H7 (cell line): ENCODE measurements at regions not wholly inside any gene's neighbourhood (a gene's known extent, or its start where the extent isn't known, plus 50 kb on each side); places are given as distances from the start of the nearest gene placed in this dataset.

ENCODE experiments used
- DNase-seq: peaks from one replicate; pipeline ENCODE4 v3.0.0; 2012
- H3K27me3 ChIP-seq: 2 replicates; pipeline ENCODE4 v1.6.0; 2011; ENCODE audit warnings: mild to moderate bottlenecking, low read length; ENCODE audit not compliant: control insufficient read depth, insufficient read depth
- H3K36me3 ChIP-seq: replicated peaks from 2 replicates; pipeline ENCODE4 v1.5.1; 2011; ENCODE audit warnings: low read length; ENCODE audit not compliant: control insufficient read depth, insufficient read depth
- H3K4me3 ChIP-seq: 2 replicates; pipeline ENCODE4 v1.5.1; 2011; ENCODE audit warnings: low read depth, mild to moderate bottlenecking, control low read depth, low read length, moderate library complexity; ENCODE audit not compliant: insufficient read depth

DNA sequence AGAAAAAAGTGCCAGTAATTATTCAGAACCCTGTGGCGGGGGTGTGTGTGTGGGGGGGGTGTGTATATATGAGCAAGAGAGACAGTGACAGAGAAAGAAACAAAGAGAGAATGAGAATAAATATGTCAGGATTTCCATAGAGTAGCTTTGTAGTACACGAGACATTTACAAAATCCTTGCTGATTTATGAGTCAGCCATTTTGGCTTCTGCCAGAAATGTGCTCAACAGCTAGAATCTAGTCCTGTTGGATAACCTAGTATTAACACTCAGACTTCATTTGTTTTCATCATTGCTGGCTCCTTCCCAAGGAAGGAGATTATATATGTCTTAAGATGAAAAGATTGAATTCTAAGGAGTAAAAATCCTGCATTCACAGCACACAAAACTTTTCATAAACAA lies 140.5 kb upstream of the HNRNPA3 start:
- H3K36me3 ChIP-seq = no peaks in the 10 kb centered on the region
- DNase-seq = no peak
- no peak overlapping the region for H3K4me3 ChIP-seq
- no peaks in the 10 kb centered on the region for H3K27me3 ChIP-seq

DNA sequence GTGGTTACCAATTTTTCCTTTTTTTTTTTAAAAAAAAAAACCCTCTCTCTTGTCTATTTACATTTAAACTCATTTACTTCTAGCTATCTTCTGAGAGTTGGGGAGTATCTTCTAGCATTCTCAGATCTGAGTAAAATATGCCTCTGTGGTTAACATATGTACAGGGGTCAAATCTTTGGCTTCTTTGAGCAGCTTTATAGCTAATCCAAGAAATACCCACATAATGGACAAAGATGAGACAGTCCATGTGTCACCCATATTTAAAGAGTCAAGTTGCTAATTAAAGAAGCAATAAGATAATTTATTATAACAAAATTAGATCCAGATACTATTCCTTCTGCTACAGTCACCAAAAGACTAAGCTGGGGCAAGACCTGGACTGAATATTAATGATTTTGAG lies 139.0 kb upstream of the HNRNPA3 start:
- DNase-seq = no peak
- Histone ChIP-seq H3K27me3 (no peaks in the 10 kb centered on the region), H3K4me3 (no peak overlapping the region), H3K36me3 (no peaks in the 10 kb centered on the region)

DNA sequence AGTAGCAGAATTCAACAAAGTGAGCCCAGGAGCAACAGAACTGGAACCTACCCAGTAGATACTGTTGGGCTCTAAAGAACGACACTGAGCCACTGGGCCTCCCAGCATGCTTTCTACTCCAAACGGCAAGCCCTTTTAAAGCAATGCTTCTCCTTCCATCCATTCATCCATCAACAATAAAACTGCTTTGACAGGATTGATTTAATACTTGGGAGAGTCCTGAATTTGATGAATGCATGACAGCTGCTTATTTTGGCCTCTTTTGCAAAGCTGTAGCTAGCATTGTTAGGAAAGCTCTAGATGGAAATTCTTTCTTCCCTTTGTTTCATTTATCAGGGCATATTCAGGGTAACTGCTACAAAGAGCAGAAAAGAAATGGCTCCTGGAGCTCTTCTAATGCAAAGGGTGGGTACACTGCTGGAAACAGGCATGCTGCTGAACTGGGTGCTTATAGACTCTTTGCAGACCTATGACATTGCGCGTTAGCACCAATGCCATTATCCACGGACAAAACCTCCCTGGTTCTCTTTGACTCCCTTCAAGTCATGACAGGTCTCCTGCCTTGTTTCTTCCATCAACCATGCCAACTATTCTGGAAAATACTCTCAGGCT lies 138.4 kb upstream of the HNRNPA3 start:
- Histone ChIP-seq H3K27me3 (no peaks in the 10 kb centered on the region), H3K4me3 (no peak overlapping the region), H3K36me3 (no peaks in the 10 kb centered on the region)
- DNase-seq = no peak

DNA sequence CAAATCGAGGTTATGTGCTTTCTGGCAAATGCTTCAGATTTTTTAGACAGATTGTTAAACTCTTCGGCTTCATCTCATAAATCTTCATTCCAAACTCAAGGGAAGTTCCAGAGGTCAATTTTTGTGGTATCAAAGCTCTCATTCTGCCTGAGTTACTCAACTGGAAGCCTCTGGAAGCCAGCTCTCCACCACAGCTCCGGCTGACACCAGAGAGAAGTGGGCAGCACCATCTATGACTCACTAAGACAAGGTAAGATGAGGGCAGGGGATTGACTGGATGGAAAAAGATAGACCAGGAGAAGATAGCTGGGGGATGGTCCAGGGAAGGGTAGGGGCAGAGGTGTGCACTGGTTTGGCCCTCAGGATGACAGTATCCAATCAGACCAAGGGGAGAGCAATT lies 137.3 kb upstream of the HNRNPA3 start:
- Histone ChIP-seq H3K27me3 (no peaks in the 10 kb centered on the region), H3K4me3 (no peak overlapping the region), H3K36me3 (no peaks in the 10 kb centered on the region)
- no peak for DNase-seq

DNA sequence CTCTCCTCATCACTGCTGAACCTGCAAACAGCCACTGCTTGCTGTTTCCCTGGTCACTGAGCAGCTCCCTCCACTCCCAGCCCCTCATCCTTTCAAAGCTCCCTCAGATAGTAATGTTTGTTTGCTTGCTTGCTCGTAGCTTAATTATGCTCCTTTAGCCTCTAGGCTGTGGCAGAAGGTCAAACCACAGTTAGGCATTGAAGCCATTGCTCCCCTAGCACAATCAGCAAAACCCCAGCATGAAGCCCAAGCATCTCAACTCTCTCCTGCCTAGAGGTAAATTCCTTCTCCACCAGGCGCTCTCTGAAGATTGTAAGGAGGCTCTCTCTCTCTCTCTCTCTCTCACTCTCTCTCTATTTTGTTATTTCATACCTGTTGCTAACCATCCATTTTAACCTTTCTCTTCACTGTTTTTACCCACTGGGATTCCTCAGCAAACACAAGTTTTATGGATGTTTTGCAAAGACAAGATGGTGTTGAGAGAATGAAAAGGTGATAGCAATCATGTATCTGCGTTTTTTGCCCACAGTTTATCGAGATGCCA lies 135.9 kb upstream of the HNRNPA3 start:
- no peak overlapping the region for H3K4me3 ChIP-seq
- DNase-seq = no peak
- no peaks in the 10 kb centered on the region for H3K36me3 ChIP-seq
- no peaks in the 10 kb centered on the region for H3K27me3 ChIP-seq

DNA sequence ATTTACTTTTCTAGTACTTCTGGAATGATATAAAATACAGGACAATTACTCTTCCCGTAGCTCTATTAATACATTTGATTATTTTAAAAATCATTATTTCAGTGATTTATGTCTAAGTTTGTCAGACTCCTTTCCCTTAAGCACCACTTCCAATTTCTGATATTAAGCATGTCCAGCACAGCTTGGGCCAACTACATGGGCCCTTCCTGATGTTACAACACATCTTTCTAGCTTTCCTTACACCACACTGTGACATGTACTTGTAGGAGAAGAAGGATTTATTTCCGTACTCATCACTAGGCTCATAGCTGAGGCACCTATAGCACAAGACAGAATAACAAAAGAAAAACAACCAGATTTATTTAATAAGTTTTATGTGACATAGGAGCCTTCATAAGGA lies 134.8 kb upstream of the HNRNPA3 start:
- Histone ChIP-seq H3K27me3 (no peaks in the 10 kb centered on the region), H3K4me3 (no peak overlapping the region), H3K36me3 (no peaks in the 10 kb centered on the region)
- no peak for DNase-seq

DNA sequence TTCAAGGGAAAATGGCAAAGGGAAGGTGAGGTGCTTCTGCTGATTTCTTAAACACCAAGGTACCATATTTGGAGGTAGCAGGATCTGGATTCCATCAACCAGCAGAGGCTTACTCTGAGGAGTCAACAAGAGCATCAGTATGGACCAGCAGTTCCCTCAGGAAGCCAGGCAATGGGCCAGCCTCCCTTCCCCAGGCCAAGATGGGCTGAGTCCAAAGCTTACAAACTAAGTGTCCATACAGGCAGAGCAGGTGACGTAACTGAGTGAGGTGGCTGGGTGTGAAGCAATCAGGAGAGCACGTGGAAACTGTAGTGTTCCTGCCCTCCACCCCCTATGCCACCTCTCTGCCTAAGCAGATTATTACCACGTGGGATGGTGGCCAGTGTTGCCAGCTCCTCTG lies 134.2 kb upstream of the HNRNPA3 start:
- no peaks in the 10 kb centered on the region for H3K27me3 ChIP-seq
- no peak overlapping the region for H3K4me3 ChIP-seq
- no peak for DNase-seq
- H3K36me3 ChIP-seq = no peaks in the 10 kb centered on the region

DNA sequence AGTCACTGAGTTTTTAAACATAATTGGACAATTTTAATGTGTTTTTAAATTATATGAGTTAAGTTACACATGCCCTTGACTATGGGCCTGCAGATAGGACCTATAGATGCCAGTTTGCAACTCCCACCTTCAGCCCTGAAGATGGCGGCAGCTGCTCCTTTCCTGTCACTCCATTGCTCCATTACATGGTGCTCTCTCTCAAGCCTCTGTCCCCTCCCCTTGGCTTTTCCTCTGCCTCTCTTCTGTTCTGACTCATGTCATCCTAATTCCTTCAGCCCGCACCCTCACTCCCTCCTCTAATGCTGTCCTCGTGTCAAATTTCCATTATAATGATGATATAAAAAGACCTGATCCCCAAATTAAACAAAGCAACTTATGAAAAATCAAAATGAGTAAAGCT lies 133.7 kb upstream of the HNRNPA3 start:
- Histone ChIP-seq H3K27me3 (no peaks in the 10 kb centered on the region), H3K36me3 (no peaks in the 10 kb centered on the region), H3K4me3 (no peak overlapping the region)
- no peak for DNase-seq

DNA sequence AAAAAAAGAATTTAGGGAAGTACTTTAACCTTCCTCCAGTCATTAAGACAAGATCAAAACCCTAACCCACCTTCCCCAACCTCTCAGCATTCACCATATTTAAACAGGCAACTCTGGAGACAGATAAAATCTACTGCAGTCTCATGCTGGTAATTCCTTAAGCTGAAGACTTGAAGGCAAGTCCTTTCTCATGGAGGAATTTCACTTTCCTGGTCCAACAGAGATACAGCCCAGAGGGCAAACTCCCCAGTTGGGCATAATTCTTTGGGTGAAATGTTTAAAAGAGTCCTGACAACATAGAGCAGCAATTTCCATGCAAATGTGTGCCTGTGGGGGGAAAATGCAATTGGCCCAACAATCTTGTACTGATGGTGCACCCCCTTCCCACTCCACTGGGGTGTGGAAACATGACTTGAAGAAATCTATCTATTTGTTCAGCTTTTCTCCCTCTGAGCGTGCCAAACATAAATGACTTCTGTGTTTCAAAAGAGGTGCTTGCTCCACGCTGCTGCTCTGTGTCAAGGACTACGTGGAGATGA lies 131.8 kb upstream of the HNRNPA3 start:
- Histone ChIP-seq H3K36me3 (no peaks in the 10 kb centered on the region), H3K4me3 (no peak overlapping the region), H3K27me3 (no peaks in the 10 kb centered on the region)
- DNase-seq = no peak

DNA sequence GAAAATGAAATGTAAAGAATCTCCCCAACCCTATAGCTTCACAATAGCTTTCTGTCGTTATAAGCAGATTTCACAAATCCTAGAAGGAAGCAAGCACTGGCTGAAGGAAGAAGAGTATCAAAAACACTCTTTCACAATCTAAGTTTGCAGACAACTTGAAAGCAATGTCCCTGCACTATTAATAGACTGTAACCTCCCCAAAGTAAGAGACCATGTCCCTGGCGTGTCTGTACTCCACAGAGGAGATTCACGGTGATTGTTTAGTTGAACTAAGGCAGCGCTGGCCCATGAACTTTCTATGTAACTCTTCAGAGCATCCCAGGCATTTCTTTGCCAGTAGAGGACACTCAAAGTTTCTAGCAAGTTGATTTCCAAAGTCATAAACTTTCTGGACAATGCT lies 128.0 kb upstream of the HNRNPA3 start:
- no peaks in the 10 kb centered on the region for H3K27me3 ChIP-seq
- DNase-seq = no peak
- no peak overlapping the region for H3K4me3 ChIP-seq
- no peaks in the 10 kb centered on the region for H3K36me3 ChIP-seq

DNA sequence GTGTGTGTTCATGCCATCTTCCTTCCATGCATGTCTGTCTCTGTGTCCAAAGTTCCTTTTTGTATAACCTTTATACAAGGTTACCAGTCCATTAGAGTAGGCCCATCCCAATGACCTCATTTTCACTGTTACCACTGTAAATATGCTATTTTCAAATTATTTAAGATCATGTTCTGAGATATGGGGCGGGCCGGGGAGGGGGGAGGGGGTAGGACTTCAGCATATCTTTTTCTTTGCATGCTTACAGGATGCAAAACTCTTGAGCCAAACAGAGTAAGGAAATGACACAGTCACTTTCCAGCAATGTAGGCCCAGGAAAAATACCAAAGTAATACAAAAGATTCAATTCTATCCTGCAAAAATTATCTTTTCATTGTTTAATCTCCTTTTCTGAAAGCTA lies 124.1 kb upstream of the HNRNPA3 start:
- Histone ChIP-seq H3K27me3 (no peaks in the 10 kb centered on the region), H3K4me3 (no peak overlapping the region), H3K36me3 (no peaks in the 10 kb centered on the region)
- no peak for DNase-seq

DNA sequence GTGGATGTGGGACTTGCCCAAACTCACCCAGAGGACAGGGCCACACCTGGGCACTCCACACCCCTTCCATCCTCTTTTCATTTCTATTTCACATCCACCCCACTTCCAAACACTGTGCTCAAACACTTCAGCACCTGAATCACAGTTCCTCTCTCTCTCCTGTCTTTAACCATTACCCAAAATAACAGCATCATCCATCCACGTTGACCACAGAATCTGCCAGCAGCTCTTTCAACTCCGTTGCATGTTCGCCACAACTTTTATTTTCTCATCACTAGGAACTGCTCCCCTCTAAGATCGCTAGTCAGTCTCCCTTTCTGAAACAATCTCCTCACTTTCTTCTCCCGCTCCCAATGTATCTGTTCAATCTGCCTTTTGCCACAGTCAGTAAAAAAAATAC lies 121.6 kb upstream of the HNRNPA3 start:
- H3K36me3 ChIP-seq = no peaks in the 10 kb centered on the region
- H3K4me3 ChIP-seq = no peak overlapping the region
- H3K27me3 ChIP-seq = no peaks in the 10 kb centered on the region
- DNase-seq = no peak

DNA sequence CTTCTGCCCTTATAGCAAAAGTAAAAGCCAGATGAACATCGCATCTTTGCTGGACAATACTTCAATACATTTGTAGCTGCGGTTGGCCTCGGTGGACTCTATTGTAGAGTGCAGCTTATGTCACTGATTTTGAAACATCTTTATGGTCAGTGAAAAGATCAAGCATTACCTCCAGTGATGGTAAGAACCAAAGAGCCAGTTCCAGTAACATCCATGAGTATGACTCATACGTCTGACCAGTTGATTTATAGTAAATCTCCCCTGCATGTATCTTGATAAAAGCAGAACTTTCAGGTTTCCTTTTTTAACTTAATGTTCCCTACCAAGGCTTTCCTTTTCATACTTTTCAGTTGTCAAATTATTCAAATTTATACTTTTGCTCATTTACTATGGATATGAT lies 119.2 kb upstream of the HNRNPA3 start:
- DNase-seq = no peak
- no peaks in the 10 kb centered on the region for H3K36me3 ChIP-seq
- no peaks in the 10 kb centered on the region for H3K27me3 ChIP-seq
- no peak overlapping the region for H3K4me3 ChIP-seq

DNA sequence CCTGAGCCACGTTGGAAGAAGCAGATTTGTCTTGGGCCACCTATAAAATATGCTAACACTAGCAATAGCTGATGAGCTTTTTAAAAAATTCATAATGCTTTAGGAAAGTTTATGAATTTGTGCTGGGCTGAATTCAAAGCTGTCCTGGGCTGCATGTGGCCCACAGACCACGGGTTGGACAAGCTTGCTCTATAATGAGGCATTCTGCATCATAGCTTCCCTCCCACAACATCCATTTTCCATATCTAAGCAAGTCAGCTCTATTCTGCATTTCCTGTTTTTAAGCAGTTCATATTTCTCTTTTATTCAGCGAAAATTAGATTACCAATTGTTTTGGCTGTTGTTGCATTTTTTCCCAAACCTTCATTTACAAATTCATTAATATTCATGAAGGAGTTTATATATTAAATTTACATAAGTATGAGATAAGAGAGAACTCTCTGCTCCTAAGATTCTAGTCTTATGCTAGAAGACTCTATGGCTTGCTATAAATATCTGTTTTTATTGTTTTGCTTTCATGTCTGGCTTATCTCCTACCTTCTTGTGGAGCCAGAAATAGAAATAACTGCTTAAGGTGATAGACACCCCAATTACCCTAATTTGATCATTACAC lies 114.5 kb upstream of the HNRNPA3 start:
- DNase-seq = no peak
- Histone ChIP-seq H3K36me3 (no peaks in the 10 kb centered on the region), H3K27me3 (no peaks in the 10 kb centered on the region), H3K4me3 (no peak overlapping the region)

DNA sequence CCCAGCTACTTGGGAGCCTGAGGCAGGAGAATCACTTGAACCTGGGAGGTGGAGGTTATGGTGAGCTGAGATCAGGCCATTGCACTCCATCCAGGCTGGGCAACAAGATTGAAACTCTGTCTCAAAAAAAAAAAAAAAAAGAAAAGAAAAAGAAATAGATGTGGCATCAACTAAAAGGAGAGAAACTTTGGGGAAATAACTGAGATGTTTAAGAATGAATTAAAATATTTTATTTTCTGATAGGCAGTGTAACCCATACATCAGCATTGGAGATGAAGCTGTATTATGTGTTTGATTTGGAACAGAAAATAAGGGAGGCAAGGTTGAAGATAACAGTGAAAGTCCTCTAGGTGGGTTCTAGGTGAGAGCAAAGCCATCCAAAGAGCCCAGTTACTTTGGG lies 110.7 kb upstream of the HNRNPA3 start:
- Histone ChIP-seq H3K4me3 (no peak overlapping the region), H3K36me3 (no peaks in the 10 kb centered on the region), H3K27me3 (no peaks in the 10 kb centered on the region)
- no peak for DNase-seq
